GM18861 (cell line): ENCODE measurements at regions not wholly inside any gene's neighbourhood (a gene's known extent, or its start where the extent isn't known, plus 50 kb on each side); places are given as distances from the start of the nearest gene placed in this dataset.
"Not testable (repeated sequence)": the region's sequence is repeated elsewhere in the genome, so short reads cannot be mapped to it uniquely, and the experiment has no call there.

Experiments
- ATAC-seq: cut with Tn5 transposase; IDR thresholded peaks from one replicate; pipeline ENCODE4 v1.9.1; 2021; ENCODE audit not compliant: unreplicated experiment

DNA sequence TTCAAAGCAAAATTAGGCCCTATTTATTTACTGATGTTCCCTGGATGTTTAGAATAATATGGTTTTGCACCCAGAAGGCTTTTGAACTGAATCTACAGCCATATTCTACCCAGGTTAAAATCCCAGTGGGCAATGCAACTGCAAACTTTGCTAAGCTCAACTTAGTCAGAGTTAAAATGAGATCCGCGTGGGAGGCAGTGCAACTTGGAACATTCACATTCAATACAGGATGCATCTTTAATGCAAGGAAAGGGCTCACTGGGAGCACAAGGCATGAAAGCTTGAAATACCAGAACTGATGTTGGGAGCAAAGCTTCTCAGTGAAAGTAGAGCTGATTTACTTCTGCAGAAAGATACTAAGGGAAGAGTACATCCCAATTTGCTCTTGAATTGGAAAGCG is 281.2 kb upstream of the DEFB112 start:
- no peak for ATAC-seq

DNA sequence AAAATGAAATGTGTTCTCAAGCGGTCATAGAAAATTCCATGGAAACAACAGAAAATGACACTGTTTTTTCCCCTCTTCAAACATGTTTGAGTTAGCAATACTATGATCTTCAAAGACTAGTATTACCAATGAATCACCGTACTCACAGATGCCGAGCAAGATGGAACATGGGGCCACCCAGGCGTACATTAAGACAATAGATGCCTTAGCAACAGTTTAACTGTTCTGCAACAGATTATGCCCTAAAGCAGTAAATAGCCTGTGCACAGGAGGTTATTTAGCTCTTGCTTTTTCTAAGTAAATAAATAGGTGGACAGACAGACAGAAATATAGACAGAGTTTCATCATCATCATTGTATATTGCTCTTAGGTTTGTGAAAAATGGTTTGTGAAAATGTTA is 284.0 kb upstream of the DEFB112 start:
- no peak for ATAC-seq

DNA sequence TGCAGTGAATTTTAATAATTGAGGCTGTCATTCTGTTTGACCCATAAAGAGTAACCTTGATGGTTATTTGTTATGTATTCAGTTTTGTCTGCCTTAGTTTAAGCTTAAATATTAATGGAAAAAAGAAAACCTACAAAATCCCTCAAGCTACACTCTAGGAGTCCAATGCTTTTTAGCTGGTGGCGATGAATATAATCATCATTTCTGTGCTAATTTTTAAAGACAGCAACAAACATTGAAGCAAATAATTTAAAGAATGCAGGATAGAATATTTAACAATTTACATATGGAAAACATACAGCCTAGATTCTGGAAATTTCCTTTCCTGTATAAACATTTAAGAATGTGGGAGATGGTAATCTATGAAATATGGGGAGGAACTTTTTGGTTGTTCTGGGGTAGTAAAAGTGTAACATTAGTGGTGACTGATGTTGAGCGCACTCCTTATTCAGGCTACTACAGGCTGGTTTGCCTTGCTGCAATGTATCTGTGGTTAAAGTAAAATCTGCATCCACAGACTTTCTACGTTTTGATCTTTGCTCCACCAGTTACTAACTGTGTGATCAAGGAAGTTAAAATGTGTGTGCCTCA is 287.9 kb upstream of the DEFB112 start:
- ATAC-seq = no peak

- no peak for ATAC-seq
Measured at GRCh38 chr6:50353603-50354002, 303.9 kb upstream of the DEFB112 start.

DNA sequence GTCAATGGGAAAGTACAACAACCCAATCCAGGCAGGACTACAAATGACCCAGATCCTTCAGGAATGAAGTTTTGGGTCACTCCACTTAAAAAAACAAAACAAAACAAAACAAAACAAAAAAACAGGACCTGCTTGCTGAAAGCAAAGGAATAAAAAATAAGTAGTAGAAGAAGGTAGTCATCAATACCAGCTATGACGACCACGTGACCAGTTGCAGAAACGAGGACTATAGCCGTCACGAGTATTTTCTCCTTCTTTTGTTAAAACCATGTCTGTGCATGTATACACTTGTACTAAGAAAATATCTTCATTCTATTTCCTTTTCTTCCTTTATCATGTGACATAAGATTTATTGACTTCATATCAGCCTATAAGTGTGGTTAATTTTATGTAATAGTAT is 308.4 kb upstream of the DEFB112 start:
- no peak for ATAC-seq

GRCh38 chr6:50361641-50362331 is 312.1 kb upstream of the DEFB112 start:
- ATAC-seq = no peak

GRCh38 chr6:50362706-50363105 is 313.0 kb upstream of the DEFB112 start:
- ATAC-seq = no peak

DNA sequence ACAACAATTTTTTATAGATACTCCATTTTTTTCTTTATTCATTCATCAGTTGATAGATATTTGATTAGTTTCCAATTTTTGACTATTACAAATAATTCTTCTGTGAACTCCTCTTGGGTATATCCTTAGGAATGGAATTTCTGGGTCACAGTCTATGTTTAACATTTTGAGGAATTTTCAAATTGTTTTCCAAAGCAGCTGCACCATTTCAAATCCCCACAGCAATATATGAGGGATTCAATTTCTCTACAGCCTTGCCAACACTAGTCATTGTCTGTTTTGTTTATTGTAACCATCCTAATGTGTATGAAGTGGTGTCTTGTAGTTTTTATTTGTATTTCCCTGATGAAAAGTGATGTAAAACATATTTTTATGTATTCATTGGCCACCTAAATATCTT is 320.3 kb upstream of the DEFB112 start:
- ATAC-seq = no peak

DNA sequence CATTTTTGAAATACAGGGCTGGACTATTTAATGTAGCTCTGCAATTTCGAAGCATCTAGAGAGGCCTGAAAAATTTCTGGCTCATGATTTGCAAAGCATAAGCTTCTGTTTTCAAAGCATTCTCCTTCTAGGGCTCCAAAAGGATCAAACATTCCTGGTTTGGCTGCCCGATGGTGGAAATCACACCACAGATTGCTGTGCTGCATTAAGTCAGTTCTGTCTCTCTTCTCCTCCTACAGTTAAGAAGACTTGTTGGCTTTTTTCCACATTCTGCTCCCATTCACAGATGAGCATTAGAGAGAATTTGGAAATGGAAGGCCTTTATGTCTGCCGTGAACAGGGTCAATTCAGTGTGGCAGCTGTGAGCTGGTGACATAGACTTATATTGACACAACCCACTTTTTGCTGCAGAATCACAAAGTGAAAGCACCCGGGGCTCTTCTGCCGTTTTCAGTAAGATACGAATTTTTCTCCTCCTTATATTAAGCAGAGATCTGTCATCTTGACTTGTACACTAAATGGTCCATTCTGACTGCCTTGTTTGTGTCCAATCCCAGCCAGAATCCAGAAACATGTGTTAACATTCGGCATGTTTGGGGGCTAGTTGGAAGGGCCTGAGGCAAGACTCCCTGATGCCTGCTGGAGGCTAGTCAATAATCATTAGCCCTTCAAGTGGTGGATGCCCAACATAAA is 330.8 kb upstream of the DEFB112 start:
- ATAC-seq = no peak

- ATAC-seq = no peak
Measured at GRCh38 chr6:50381099-50381415, 331.3 kb upstream of the DEFB112 start.

GRCh38 chr6:50390416-50390815 is 322.9 kb upstream of the TFAP2D start:
- ATAC-seq = no peak

DNA sequence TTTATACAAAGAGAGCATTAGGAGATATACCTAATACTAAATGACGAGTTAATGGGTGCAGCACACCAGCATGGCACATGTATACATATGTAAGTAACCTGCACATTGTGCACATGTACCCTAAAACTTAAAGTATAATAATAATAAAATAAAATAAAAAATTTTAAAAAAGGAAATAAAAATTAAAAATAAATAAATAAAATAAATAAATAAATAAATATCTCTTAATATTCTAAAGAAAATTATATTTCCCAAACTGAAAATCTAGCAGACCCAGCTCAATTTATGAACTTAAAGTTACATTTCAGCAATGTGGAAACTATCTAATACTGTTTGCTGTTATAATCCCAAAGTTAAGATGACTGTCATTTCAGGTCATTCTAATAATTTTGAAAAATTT is 319.2 kb upstream of the TFAP2D start:
- ATAC-seq = not testable (repeated sequence)

DNA sequence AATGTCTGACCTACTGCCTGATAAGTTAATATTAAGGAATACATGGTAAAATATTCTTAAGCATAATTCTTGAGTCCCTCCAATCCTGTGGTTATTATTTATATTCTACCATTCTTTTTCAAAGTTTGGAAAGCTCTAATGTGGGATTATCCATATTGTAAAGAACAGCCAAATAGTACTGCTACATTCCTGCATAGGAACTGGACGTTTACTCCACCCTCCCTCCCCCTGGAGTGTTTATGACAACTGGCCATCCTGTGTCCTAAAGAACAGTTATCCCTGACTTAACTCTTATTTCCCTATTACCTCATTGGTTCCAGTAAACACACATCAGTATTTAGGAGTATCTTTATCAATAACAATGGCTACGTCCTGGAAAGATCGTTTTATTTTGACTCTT is 308.7 kb upstream of the TFAP2D start:
- no peak for ATAC-seq

DNA sequence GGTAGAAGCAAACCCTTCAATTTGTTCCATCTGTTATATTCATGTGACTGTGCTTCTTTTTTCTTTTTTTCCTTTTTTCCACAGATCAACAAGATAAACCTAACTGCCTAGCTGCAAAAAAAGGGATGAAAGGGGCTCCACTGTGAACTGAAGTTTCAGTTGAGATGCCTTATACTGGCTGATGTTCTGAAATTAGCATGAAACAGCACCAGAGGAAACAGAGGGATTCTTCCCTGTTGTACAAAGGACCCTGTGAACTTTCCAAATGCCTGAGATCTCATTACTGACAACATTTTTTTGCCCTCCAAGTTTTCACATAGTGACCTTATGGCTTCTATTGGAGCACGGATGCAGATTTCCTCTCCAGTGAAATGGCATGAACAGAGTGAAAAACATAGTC is 302.7 kb upstream of the TFAP2D start:
- ATAC-seq = no peak

- not testable (repeated sequence) for ATAC-seq
Measured at GRCh38 chr6:50421041-50421440, 292.3 kb upstream of the TFAP2D start.

GRCh38 chr6:50427267-50427666 is 286.1 kb upstream of the TFAP2D start:
- no peak for ATAC-seq

- no peak for ATAC-seq
Measured at GRCh38 chr6:50437901-50438300, 275.4 kb upstream of the TFAP2D start.

DNA sequence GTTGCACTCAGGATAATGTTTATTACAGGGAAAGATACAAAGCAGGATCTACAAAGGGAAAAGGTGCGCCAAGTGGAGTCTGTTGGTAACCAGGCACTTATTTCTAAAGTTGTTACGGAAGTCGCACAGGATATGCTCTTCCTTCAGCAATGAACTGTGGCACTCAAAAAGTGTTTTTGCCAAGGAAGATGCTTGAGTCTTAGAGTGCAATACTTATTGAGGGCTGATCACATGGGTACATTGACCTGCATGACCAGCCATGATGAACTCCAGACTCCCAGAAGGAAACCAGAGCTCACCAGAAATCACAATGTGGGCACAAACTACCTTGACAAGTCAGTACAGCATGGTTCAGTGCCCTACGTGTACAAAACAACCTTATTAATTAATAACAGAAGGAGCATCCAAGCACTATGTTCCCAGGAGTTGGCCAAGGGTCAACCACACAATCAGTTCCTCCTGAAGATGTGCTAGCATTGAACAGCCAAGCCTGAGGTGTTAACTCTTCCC is 270.7 kb upstream of the TFAP2D start:
- ATAC-seq = no peak

DNA sequence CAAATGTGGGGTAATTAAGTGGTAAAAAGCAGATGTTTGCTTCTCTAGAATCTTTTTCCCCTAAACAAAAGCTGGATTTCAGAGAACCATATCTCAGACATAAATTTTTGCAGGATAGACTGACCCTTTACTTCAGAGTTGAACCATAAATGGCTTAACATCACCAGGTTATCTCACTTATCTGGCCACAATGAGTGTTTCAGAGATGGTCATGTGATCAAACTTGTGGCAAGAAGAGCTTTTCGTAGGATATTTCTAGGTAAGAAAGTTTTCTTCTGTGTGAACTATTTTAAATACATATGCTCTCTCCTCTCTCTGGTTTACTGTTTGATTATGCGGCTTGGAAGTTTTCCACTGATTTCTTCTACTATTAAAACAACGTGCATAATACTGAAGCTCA is 270.2 kb upstream of the TFAP2D start:
- ATAC-seq = no peak

- no peak for ATAC-seq
Measured at GRCh38 chr6:50449128-50449527, 264.2 kb upstream of the TFAP2D start.

DNA sequence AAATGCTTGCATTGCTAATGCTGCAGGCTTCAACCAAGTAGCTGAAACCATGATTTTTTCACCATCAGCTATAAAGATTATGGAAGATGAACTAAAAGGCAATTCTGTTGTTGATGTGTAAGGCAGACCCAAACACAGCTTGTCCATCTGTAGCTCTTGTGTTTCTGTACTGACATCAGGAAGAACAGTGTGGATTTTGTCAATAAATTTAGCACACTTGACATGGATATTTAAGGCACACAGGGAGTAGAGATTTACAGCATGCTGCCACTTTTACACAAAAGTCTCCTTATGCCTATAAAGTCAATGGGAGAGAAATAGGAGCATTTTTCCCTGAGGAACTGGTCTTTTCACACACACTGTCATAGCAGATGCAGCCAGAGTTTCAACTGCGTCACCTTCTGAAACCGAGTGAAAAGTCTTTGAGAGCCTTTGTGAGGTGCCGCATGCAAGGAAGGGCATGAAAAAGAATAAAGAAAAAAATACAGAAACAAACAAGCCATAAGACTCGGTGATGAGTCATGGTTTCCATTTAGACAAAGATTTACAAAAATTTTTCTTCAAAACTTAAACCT is 261.4 kb upstream of the TFAP2D start:
- ATAC-seq = no peak

GRCh38 chr6:50455029-50455428 is 258.3 kb upstream of the TFAP2D start:
- no peak for ATAC-seq
